WTC11 (cell line): ENCODE measurements at regions not wholly inside any gene's neighbourhood (a gene's known extent, or its start where the extent isn't known, plus 50 kb on each side); places are given as distances from the start of the nearest gene placed in this dataset.
"Not testable (repeated sequence)": the region's sequence is repeated elsewhere in the genome, so short reads cannot be mapped to it uniquely, and the experiment has no call there.

Experiments
- ATAC-seq: fragments of 200-7000 bp; cut with Tn5 transposase; 2 replicates; pipeline ENCODE4 v1.10.0; 2021; ENCODE audit warnings: mild to moderate bottlenecking, moderate library complexity
- CTCF ChIA-PET: fragments of 300-600 bp; sonication (Branson Sonifier 250); formaldehyde crosslinking; loops from one replicate; lab custom pipeline; 2021; ENCODE audit warnings: antibody characterized with exemption; lab: Charles Lee
- POLR2A ChIA-PET: fragments of 350-600 bp; sonication (Branson Sonifier 250); formaldehyde crosslinking; loops from one replicate; lab custom pipeline; 2021; ENCODE audit warnings: antibody characterized with exemption; lab: Charles Lee
- DNase-seq: peaks from one replicate; pipeline ENCODE4 v3.0.0; 2021; ENCODE audit warnings: low spot score
- H3K27ac Mint-ChIP-seq: 2 replicates; pipeline ENCODE4 v1.8.0; 2021; ENCODE audit warnings: mixed read lengths
- H3K27me3 Mint-ChIP-seq: 2 replicates; pipeline ENCODE4 v1.8.0; 2021; ENCODE audit warnings: low read depth, mild to moderate bottlenecking, moderate library complexity, mixed read lengths
- H3K36me3 Mint-ChIP-seq: 2 replicates; pipeline ENCODE4 v1.8.0; 2021; ENCODE audit warnings: mixed read lengths
- H3K4me1 Mint-ChIP-seq: 2 replicates; pipeline ENCODE4 v1.8.0; 2022; ENCODE audit warnings: mixed read lengths
- H3K4me3 Mint-ChIP-seq: 2 replicates; pipeline ENCODE4 v1.8.0; 2021; ENCODE audit warnings: mild to moderate bottlenecking, moderate library complexity, mixed read lengths
- H3K9me3 Mint-ChIP-seq: 2 replicates; pipeline ENCODE4 v1.8.0; 2021; ENCODE audit warnings: mixed read lengths
- CBFB ChIP-seq: sonication (generic); formaldehyde crosslinking; IDR thresholded peaks from 2 replicates; pipeline ENCODE4 v1.8.1; 2022; ENCODE audit warnings: mild to moderate bottlenecking, low read depth, missing genetic modification reagents
- ERG ChIP-seq: fragments of 250-450 bp; sonication (Bioruptor Pico); IDR thresholded peaks from 2 replicates; pipeline ENCODE4 v1.8.0; 2021; ENCODE audit warnings: mild to moderate bottlenecking
- IRF2 ChIP-seq: sonication (generic); formaldehyde crosslinking; IDR thresholded peaks from 2 replicates; pipeline ENCODE4 v1.8.0; 2022; ENCODE audit warnings: low read depth, missing genetic modification reagents, borderline replicate concordance
- JUN ChIP-seq: sonication (generic); formaldehyde crosslinking; IDR thresholded peaks from 2 replicates; pipeline ENCODE4 v1.8.0; 2023; ENCODE audit warnings: mild to moderate bottlenecking, missing genetic modification reagents
- KAT7 ChIP-seq: sonication (generic); formaldehyde crosslinking; IDR thresholded peaks from 2 replicates; pipeline ENCODE4 v1.8.1; 2023; ENCODE audit warnings: missing genetic modification reagents, mild to moderate bottlenecking, borderline replicate concordance
- NR3C1 ChIP-seq: sonication (generic); formaldehyde crosslinking; conservative IDR thresholded peaks from 2 replicates; pipeline ENCODE4 v1.8.1; 2023; ENCODE audit warnings: low read depth, mild to moderate bottlenecking, missing genetic modification reagents
- STAT6 ChIP-seq: sonication (generic); formaldehyde crosslinking; conservative IDR thresholded peaks from 2 replicates; pipeline ENCODE4 v1.8.1; 2023; ENCODE audit warnings: mild to moderate bottlenecking, low read depth, missing genetic modification reagents, moderate library complexity
- TCF7 ChIP-seq: sonication (generic); formaldehyde crosslinking; IDR thresholded peaks from 2 replicates; pipeline ENCODE4 v1.8.0; 2022; ENCODE audit warnings: mild to moderate bottlenecking, low read depth, missing genetic modification reagents, moderate library complexity
- ZNF281 ChIP-seq: sonication (generic); formaldehyde crosslinking; IDR thresholded peaks from 2 replicates; pipeline ENCODE4 v1.8.0; 2023; ENCODE audit warnings: mild to moderate bottlenecking, missing genetic modification reagents
- ZNF317 ChIP-seq: sonication (generic); formaldehyde crosslinking; IDR thresholded peaks from 2 replicates; pipeline ENCODE4 v1.8.1; 2023; ENCODE audit warnings: low read depth, mild to moderate bottlenecking, moderate library complexity, missing genetic modification reagents, borderline replicate concordance
- ZNF671 ChIP-seq: fragments of 250-450 bp; sonication (Bioruptor Pico); IDR thresholded peaks from 2 replicates; pipeline ENCODE4 v1.8.0; 2021; ENCODE audit warnings: mild to moderate bottlenecking
- TF ChIP-seq, protein P1 (sequence below): sonication (generic); formaldehyde crosslinking; IDR thresholded peaks from 2 replicates; pipeline ENCODE4 v1.8.1; 2023; ENCODE audit warnings: mild to moderate bottlenecking, missing genetic modification reagents
- TF ChIP-seq, protein P2 (sequence below): sonication (generic); formaldehyde crosslinking; IDR thresholded peaks from 2 replicates; pipeline ENCODE4 v1.8.1; 2022; ENCODE audit warnings: low read depth, mild to moderate bottlenecking, moderate library complexity, missing genetic modification reagents, borderline replicate concordance

DNA sequence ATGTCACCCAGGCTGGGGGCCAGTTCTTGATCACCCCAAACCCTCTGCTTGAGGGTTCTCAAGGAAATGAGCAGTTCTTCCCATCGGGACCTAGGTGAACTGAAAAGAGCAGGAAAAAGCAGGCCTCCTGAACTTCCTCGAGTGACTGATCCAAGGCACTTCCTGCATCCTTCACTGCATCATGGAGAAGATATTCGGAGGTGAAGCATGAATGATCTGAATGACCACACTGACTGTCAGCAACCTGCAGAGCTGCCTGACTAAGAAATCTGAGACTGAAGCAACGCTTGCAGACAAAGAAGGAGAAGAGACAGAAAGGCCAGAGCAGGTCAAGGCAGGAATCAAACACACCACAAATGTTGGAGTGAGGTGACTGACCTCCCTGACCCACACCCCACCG lies 420.2 kb downstream of the AGTPBP1 start:
- H3K9me3 Mint-ChIP-seq: peaks cover 25% of the 10 kb centered on the region
- no peaks in the 10 kb centered on the region for H3K27me3 Mint-ChIP-seq
- no peaks in the 10 kb centered on the region for H3K36me3 Mint-ChIP-seq
- CTCF ChIA-PET: no interaction called here
- DNase-seq (no peak), ATAC-seq (no peak)
- POLR2A ChIA-PET: no interaction called here
- H3K4me1 Mint-ChIP-seq: peaks cover 8% of the 10 kb centered on the region
- H3K27ac Mint-ChIP-seq: no peak overlapping the region
- no peak overlapping the region for H3K4me3 Mint-ChIP-seq
- no peak for TF ChIP-seq CBFB
- no peak for TF ChIP-seq ZNF317 (CRISPR knock-in tag)
- no peak for TF ChIP-seq ZNF671
- no peak for TF ChIP-seq KAT7 (CRISPR knock-in tag)
- no peak for TF ChIP-seq JUN (CRISPR knock-in tag)
- TF ChIP-seq, protein P1, sequence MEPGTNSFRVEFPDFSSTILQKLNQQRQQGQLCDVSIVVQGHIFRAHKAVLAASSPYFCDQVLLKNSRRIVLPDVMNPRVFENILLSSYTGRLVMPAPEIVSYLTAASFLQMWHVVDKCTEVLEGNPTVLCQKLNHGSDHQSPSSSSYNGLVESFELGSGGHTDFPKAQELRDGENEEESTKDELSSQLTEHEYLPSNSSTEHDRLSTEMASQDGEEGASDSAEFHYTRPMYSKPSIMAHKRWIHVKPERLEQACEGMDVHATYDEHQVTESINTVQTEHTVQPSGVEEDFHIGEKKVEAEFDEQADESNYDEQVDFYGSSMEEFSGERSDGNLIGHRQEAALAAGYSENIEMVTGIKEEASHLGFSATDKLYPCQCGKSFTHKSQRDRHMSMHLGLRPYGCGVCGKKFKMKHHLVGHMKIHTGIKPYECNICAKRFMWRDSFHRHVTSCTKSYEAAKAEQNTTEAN (CRISPR knock-in tag): no peak
- no peak for TF ChIP-seq ERG (CRISPR knock-in tag)
- TF ChIP-seq NR3C1 (CRISPR knock-in tag): no peak
- TF ChIP-seq TCF7: no peak
- TF ChIP-seq STAT6: no peak
- no peak for TF ChIP-seq ZNF281
- no peak for TF ChIP-seq IRF2 (CRISPR knock-in tag)

GRCh38 chr9:85319936-85320656 lies 421.7 kb downstream of the AGTPBP1 start:
- DNase-seq (no peak), ATAC-seq (no peak)
- ChIA-PET POLR2A (no interaction called here), CTCF (no interaction called here)
- Mint-ChIP-seq H3K27ac (no peak overlapping the region), H3K9me3 (peaks cover 36% of the 10 kb centered on the region), H3K4me1 (peaks cover 8% of the 10 kb centered on the region), H3K36me3 (no peaks in the 10 kb centered on the region), H3K4me3 (no peak overlapping the region), H3K27me3 (no peaks in the 10 kb centered on the region)
- TF ChIP-seq, protein P2, sequence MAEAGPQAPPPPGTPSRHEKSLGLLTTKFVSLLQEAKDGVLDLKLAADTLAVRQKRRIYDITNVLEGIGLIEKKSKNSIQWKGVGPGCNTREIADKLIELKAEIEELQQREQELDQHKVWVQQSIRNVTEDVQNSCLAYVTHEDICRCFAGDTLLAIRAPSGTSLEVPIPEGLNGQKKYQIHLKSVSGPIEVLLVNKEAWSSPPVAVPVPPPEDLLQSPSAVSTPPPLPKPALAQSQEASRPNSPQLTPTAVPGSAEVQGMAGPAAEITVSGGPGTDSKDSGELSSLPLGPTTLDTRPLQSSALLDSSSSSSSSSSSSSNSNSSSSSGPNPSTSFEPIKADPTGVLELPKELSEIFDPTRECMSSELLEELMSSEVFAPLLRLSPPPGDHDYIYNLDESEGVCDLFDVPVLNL (CRISPR knock-in tag): no peak

GRCh38 chr9:85315535-85315934 lies 426.2 kb downstream of the AGTPBP1 start:
- CTCF ChIA-PET, H3K27me3 Mint-ChIP-seq, H3K27ac Mint-ChIP-seq, POLR2A ChIA-PET, DNase-seq, ATAC-seq, H3K36me3 Mint-ChIP-seq, H3K4me3 Mint-ChIP-seq, H3K4me1 Mint-ChIP-seq: not testable (repeated sequence)
- peaks cover 38% of the 10 kb centered on the region for H3K9me3 Mint-ChIP-seq
